HEK293 (cell line): ENCODE measurements at regions not wholly inside any gene's neighbourhood (a gene's known extent, or its start where the extent isn't known, plus 50 kb on each side); places are given as distances from the start of the nearest gene placed in this dataset.

ENCODE experiments used
- CTCF ChIP-seq: fragments of 450-650 bp; formaldehyde crosslinking; IDR thresholded peaks from 2 replicates; pipeline ENCODE4 v1.5.1; 2016; ENCODE audit warnings: missing biosample characterization, missing genetic modification characterization
- HOXD13 ChIP-seq: sonication (generic); formaldehyde crosslinking; IDR thresholded peaks from 2 replicates; pipeline ENCODE4 v1.8.0; 2022; ENCODE audit warnings: missing genetic modification reagents, borderline replicate concordance
- REPIN1 ChIP-seq: fragments of 450-650 bp; formaldehyde crosslinking; IDR thresholded peaks from 2 replicates; pipeline ENCODE4 v1.5.1; 2017; ENCODE audit warnings: missing biosample characterization, missing genetic modification characterization, low read depth
- REST ChIP-seq: fragments of 450-650 bp; formaldehyde crosslinking; IDR thresholded peaks from 2 replicates; pipeline ENCODE4 v1.5.1; 2016; ENCODE audit warnings: missing biosample characterization, missing genetic modification characterization
- TRIM28 ChIP-seq: IDR thresholded peaks from 2 replicates; pipeline ENCODE4 v1.6.1; 2011; ENCODE audit warnings: low read length, control low read depth, borderline replicate concordance
- ZBTB1 ChIP-seq: fragments of 450-650 bp; formaldehyde crosslinking; IDR thresholded peaks from 2 replicates; pipeline ENCODE4 v1.5.1; 2016; ENCODE audit warnings: missing biosample characterization, missing genetic modification characterization
- ZFP3 ChIP-seq: fragments of 450-650 bp; formaldehyde crosslinking; IDR thresholded peaks from 2 replicates; pipeline ENCODE4 v1.5.1; 2016; ENCODE audit warnings: low read depth, missing biosample characterization, missing genetic modification characterization
- ZFP37 ChIP-seq: fragments of 450-650 bp; formaldehyde crosslinking; IDR thresholded peaks from 2 replicates; pipeline ENCODE4 v1.5.1; 2016; ENCODE audit warnings: missing biosample characterization, missing genetic modification characterization
- ZNF140 ChIP-seq: fragments of 450-650 bp; formaldehyde crosslinking; IDR thresholded peaks from 2 replicates; pipeline ENCODE4 v1.5.1; 2016; ENCODE audit warnings: missing biosample characterization, missing genetic modification characterization
- ZNF146 ChIP-seq: fragments of 450-650 bp; formaldehyde crosslinking; IDR thresholded peaks from 2 replicates; pipeline ENCODE4 v1.5.1; 2016; ENCODE audit warnings: missing biosample characterization, missing genetic modification characterization
- ZNF19 ChIP-seq: fragments of 450-650 bp; formaldehyde crosslinking; IDR thresholded peaks from 2 replicates; pipeline ENCODE4; 2016; ENCODE audit warnings: missing biosample characterization, missing genetic modification characterization, low read depth
- ZNF76 ChIP-seq: fragments of 450-650 bp; formaldehyde crosslinking; IDR thresholded peaks from 2 replicates; pipeline ENCODE4; 2016; ENCODE audit warnings: low read depth, missing biosample characterization, missing genetic modification characterization, borderline replicate concordance
- TF ChIP-seq, protein P1 (sequence below): fragments of 450-650 bp; formaldehyde crosslinking; IDR thresholded peaks from 2 replicates; pipeline ENCODE4 v1.5.1; 2016; ENCODE audit warnings: missing biosample characterization, missing genetic modification characterization, low read depth

DNA sequence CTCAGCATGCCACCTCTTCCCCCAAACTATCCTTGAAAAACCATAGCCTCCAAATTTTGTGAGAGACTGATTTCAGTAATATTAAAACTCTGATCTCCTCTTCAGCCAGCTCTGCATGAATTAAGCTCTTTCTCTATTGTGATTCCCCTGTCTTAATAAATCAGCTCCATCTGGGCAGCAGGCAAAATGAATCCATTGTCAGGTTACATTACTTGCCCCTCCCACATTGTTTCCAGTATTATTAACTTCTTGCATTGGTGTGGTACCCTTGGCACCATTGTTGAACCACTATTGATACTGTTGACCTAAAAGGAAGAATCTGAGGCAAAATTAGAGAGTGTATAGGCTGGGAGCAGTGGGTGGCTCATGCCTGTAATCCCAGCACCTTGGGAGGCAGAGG, 512.2 kb upstream of the VRK2 start:
- TF ChIP-seq ZNF140 (tag by site-specific recombination) (no peak), ZNF76 (tag by site-specific recombination) (no peak), CTCF (tag by site-specific recombination) (no peak), ZBTB1 (no peak), ZFP37 (tag by site-specific recombination) (no peak), REPIN1 (tag by site-specific recombination) (no peak), TRIM28 (no peak), ZNF146 (no peak), ZNF19 (tag by site-specific recombination) (no peak), ZFP3 (tag by site-specific recombination) (no peak), HOXD13 (CRISPR knock-in tag) (no peak), REST (no peak)
- TF ChIP-seq, protein P1, sequence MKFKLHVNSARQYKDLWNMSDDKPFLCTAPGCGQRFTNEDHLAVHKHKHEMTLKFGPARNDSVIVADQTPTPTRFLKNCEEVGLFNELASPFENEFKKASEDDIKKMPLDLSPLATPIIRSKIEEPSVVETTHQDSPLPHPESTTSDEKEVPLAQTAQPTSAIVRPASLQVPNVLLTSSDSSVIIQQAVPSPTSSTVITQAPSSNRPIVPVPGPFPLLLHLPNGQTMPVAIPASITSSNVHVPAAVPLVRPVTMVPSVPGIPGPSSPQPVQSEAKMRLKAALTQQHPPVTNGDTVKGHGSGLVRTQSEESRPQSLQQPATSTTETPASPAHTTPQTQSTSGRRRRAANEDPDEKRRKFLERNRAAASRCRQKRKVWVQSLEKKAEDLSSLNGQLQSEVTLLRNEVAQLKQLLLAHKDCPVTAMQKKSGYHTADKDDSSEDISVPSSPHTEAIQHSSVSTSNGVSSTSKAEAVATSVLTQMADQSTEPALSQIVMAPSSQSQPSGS (tag by site-specific recombination) = no peak
